ENCODE measurements at regions not wholly inside any gene's neighbourhood (a gene's known extent, or its start where the extent isn't known, plus 50 kb on each side); places are given as distances from the start of the nearest gene placed in this dataset.
"Not testable (repeated sequence)": the region's sequence is repeated elsewhere in the genome, so short reads cannot be mapped to it uniquely, and the experiment has no call there.

DNA sequence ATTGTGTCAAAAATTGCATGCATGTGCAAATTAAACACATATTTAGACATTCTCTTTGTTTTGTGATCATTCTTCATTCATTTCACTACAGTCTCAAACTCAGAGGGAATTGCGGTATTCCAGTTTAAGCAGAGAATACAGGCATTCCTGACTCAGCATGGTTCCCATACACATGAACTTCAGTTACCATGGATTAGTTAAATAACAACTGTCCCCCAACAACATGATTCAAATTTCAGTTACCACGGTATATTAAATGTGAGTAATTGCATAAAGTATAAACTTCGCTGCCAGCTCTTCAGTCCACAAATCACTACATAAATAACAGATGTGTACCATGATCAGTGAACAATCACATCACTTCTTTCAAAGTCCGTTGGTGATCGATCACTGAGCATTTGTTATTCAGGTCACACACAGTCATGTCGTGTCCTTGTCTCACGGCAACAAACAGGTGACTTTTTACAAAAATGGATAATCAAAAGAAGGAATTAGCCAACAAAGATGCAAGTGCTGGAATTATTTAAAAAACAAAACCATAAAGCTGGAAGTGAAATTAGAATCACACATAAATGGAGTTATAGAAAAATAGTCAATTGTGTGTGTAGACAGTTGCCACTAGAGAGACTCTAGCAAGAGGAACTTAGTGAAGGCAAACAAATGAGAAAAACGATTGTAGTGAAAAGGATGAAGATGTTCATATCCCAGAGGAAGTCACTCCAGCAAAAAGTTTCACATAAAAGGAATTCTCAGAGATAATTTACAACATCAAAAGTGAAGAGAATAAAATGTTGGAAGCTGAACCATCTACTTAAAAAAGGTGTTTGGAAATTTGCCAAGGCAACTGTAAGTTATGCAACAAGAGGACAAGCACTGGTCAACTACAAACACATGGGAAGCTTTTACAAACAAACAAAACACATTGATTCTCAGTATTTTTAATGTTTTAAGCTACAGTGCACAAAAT, 138.6 kb upstream of the SMARCAD1 start:
- H3K4me1 Mint-ChIP-seq: no peaks in the 10 kb centered on the region
- DNase-seq: no peak
- H3K4me3 Mint-ChIP-seq: no peak overlapping the region
- peaks cover 0 to 4% of the 10 kb centered on the region in 2 donors for H3K9me3 Mint-ChIP-seq
- no peak for ATAC-seq
- H3K27me3 Mint-ChIP-seq: no peaks in the 10 kb centered on the region
- no peak overlapping the region for H3K27ac Mint-ChIP-seq

GRCh38 chr4:94076498-94076897, 131.2 kb upstream of the SMARCAD1 start:
- ATAC-seq: no peak
- no peak for DNase-seq
- H3K27ac Mint-ChIP-seq: no peak overlapping the region
- H3K27me3 Mint-ChIP-seq: no peaks in the 10 kb centered on the region
- H3K9me3 Mint-ChIP-seq: no peaks in the 10 kb centered on the region
- no peak overlapping the region for H3K4me3 Mint-ChIP-seq
- H3K4me1 Mint-ChIP-seq: no peaks in the 10 kb centered on the region

GRCh38 chr4:94084155-94084554, 123.5 kb upstream of the SMARCAD1 start:
- no peak overlapping the region for H3K4me3 Mint-ChIP-seq
- ATAC-seq: no peak
- no peaks in the 10 kb centered on the region for H3K27me3 Mint-ChIP-seq
- H3K9me3 Mint-ChIP-seq: peaks cover 4 to 44% of the 10 kb centered on the region in 2 donors
- no peak for DNase-seq
- no peak overlapping the region for H3K27ac Mint-ChIP-seq
- no peaks in the 10 kb centered on the region for H3K4me1 Mint-ChIP-seq

DNA sequence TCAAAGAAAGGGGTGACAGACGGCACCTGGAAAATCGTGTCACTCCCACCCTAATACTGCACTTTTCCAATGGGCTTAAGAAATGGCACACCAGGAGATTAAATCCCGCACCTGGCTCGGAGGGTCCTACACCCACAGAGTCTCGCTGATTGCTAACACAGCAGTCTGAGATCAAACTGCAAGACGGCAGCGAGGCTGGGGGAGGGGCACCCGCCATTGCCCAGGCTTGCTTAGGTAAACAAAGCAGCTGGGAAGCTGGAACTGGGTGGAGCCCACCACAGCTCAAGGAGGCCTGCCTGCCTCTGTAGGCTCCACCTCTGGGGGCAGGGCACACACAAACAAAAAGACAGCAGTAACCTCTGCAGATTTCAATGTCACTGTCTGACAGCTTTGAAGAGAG, 108.5 kb upstream of the SMARCAD1 start:
- DNase-seq: not testable (repeated sequence)

DNA sequence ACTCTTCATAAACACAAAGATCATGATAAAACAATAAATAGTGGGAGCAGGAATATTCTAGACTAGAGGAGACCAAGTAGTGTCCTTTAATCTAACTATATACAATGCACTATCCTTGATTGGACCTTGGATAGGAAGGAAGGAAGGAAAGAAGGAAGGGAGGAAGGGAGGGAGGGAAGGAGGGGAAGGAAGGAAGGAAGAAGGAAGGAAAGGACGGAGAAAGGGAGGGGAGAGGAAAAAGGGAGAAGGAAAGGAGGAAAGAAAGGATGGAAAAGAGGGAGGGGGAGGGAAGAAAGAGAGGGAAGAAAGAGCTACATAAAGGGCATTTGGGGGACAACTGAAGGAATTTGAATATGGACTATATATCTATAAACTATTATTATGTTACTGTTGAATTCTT, 95.0 kb upstream of the SMARCAD1 start:
- Mint-ChIP-seq H3K4me3 (no peak overlapping the region), H3K9me3 (no peaks in the 10 kb centered on the region), H3K4me1 (no peaks in the 10 kb centered on the region), H3K27ac (no peak overlapping the region), H3K27me3 (no peaks in the 10 kb centered on the region)
- ATAC-seq: no peak
- DNase-seq: no peak

More for the DNA sequence above, 108.5 kb upstream of the SMARCAD1 start:
- H3K4me1 Mint-ChIP-seq, H3K27ac Mint-ChIP-seq, ATAC-seq, H3K27me3 Mint-ChIP-seq, H3K4me3 Mint-ChIP-seq: not testable (repeated sequence)
- peaks cover 15 to 21% of the 10 kb centered on the region in 2 donors for H3K9me3 Mint-ChIP-seq

- no peaks in the 10 kb centered on the region for H3K9me3 Mint-ChIP-seq
- ATAC-seq (no peak), DNase-seq (no peak)
- no peak overlapping the region for H3K4me3 Mint-ChIP-seq
- no peaks in the 10 kb centered on the region for H3K27me3 Mint-ChIP-seq
- no peaks in the 10 kb centered on the region for H3K4me1 Mint-ChIP-seq
- H3K27ac Mint-ChIP-seq: peak overlapping the region in 1 of 2 donors; percentile 50
These were observed 92.0 kb upstream of the SMARCAD1 start for GRCh38 chr4:94115687-94116086.

DNA sequence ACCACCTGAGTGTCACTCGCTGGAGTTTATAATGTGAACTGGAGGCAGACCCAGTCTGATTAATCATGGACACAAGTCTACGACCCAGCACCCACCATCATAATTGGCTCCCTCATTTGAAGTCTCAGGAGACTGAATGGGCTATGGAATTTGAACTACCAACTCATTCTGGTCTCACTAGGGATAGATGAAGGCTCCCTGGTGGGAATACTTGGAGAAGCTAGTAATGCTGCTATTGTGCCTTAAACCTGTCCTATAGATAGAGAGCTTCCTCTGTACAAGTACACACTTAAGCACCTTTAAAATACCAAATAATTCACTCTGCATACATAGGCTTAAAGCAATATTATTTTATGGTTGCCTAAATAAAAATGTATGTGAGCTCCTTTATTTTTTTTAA, 90.8 kb upstream of the SMARCAD1 start:
- no peaks in the 10 kb centered on the region for H3K4me1 Mint-ChIP-seq
- DNase-seq (no peak), ATAC-seq (no peak)
- no peak overlapping the region for H3K27ac Mint-ChIP-seq
- H3K9me3 Mint-ChIP-seq: no peaks in the 10 kb centered on the region
- no peak overlapping the region for H3K4me3 Mint-ChIP-seq
- H3K27me3 Mint-ChIP-seq: no peaks in the 10 kb centered on the region

DNA sequence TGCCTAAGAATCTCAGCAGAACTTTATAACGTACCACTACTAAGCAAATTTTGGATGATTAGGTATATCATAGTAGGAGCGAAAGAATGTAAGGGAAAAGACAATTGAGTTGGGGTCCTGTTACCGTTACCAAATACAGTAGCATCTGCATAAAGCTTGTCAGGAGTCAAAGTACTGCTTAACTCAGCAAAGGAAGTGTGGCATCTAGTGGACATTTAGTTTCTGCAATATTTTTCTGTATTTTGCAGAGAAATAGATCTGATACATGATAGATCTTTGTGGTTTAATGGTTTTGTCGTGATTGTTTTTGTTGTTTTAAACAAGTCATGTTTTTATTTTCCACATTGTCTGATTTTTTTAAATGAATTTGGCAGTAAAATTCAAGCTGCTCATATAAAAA, 81.0 kb upstream of the SMARCAD1 start:
- ATAC-seq: no peak
- Mint-ChIP-seq H3K4me3 (no peak overlapping the region), H3K27me3 (no peaks in the 10 kb centered on the region), H3K4me1 (no peaks in the 10 kb centered on the region), H3K27ac (no peak overlapping the region), H3K9me3 (no peaks in the 10 kb centered on the region)
- DNase-seq: no peak

- Mint-ChIP-seq H3K27me3 (no peaks in the 10 kb centered on the region), H3K9me3 (no peaks in the 10 kb centered on the region), H3K4me1 (no peaks in the 10 kb centered on the region), H3K4me3 (no peak overlapping the region), H3K27ac (no peak overlapping the region)
- ATAC-seq (no peak), DNase-seq (no peak)
These were observed 79.8 kb upstream of the SMARCAD1 start for GRCh38 chr4:94127707-94128328.

DNA sequence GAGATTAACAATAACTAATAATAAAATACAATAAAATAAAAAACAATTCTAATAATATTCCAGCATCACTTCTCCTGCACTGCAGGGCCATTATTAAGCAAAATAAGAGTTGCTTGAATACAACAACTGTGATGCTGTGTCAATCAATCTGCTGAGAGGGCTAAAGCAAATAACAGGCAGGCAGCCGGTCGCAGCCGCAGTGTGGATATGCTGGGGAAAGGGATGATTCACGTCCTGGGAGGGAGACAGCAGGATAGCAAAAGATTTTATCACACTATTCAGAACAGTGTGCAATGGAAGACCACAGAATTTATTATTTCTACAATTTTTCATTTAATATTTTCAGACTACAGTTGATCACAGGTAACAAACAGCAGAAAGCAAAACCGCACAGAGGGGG, 76.5 kb upstream of the SMARCAD1 start:
- ATAC-seq (no peak), DNase-seq (no peak)
- Mint-ChIP-seq H3K27ac (no peak overlapping the region), H3K9me3 (no peaks in the 10 kb centered on the region), H3K4me1 (no peaks in the 10 kb centered on the region), H3K27me3 (peaks cover 16% of the 10 kb centered on the region), H3K4me3 (no peak overlapping the region)

DNA sequence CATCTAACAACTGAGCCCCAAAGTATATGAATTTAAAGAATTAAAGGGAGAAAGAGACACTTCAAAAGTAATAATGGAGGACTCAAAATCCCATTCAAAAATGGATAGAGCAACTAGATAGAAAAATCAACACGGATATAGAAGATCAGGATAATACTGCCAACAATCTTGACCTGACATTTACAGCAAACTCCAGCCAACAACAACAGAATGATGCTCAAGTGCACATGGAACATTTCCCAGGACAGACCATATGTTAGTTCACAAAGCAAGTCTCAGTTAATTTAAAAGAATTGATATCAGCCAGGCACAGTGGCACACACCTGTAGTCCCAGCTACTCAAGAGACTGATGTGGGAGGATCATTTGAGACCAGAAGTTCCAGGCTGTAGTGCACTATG, 72.0 kb upstream of the SMARCAD1 start:
- ATAC-seq (no peak), DNase-seq (no peak)
- Mint-ChIP-seq H3K4me1 (no peaks in the 10 kb centered on the region), H3K27me3 (peaks cover 24% of the 10 kb centered on the region), H3K27ac (no peak overlapping the region), H3K9me3 (no peaks in the 10 kb centered on the region), H3K4me3 (no peak overlapping the region)

GRCh38 chr4:94139931-94140612, 67.6 kb upstream of the SMARCAD1 start:
- ATAC-seq: peak; percentile 28
- no peaks in the 10 kb centered on the region for H3K9me3 Mint-ChIP-seq
- DNase-seq: no peak
- H3K27ac Mint-ChIP-seq: no peak overlapping the region
- H3K4me1 Mint-ChIP-seq: no peaks in the 10 kb centered on the region
- H3K4me3 Mint-ChIP-seq: no peak overlapping the region
- peaks cover 19% of the 10 kb centered on the region for H3K27me3 Mint-ChIP-seq

DNA sequence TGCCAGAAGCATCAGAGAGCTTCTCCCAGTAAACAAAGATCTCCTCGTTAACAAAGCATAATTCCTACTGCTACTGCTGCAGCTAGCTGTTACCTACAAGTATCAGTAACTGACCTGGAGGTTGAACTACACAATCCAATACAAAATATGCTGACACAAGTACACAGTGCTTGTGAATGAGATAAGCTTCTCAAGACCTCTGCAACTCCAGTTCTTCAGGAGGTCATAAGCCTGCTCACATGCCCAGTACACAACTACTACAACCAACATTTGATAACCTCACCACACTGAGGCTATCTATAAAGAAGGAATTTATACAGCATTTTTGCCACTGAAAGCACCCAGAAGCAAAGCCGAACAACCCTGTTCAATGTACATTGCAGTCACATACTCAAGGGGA, 66.7 kb upstream of the SMARCAD1 start:
- Mint-ChIP-seq H3K4me1 (no peaks in the 10 kb centered on the region), H3K27ac (no peak overlapping the region), H3K27me3 (peaks cover 10% of the 10 kb centered on the region), H3K9me3 (no peaks in the 10 kb centered on the region), H3K4me3 (no peak overlapping the region)
- no peak for DNase-seq
- ATAC-seq: no peak

DNA sequence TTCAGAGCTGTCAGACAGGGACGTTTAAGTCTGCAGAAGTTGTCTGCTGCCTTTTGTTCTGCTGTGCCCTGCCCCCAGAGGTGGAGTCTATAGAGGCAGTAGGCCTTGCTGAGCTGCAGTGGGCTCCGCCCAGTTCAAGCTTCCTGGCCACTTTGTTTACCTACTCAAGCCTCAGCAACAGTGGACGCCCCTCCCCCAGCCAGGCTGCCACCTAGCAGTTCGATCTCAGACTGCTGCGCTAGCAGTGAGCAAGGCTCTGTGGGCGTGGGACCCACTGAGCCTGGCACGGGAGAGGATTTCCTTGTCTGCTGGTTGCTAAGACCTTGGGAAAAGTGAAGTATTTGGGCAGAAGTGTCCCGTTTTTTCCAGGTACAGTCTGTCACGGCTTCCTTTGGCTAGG, 59.6 kb upstream of the SMARCAD1 start:
- not testable (repeated sequence) for DNase-seq, ATAC-seq, H3K9me3 Mint-ChIP-seq, H3K27me3 Mint-ChIP-seq, H3K27ac Mint-ChIP-seq, H3K4me3 Mint-ChIP-seq, H3K4me1 Mint-ChIP-seq

DNA sequence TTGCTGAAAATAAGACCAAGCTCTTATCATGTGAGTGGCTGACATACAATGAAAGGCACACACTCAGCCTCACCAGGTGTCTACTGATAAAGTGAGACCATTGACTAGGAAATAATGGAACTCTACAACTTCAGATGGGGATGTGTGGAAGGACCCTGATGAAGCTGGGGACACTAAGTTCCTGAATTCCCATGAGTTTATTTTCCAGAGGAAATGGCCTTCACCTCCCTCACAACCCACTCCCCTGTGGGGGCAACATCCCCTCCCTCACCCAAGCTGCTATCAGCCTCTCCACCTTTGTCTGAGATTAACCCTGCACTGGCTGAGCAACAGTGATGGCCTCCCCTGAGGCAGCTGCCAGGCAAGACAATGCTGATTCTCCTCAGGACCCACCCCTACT, 55.2 kb upstream of the SMARCAD1 start:
- Mint-ChIP-seq H3K4me1 (no peaks in the 10 kb centered on the region), H3K27ac (no peak overlapping the region), H3K9me3 (no peaks in the 10 kb centered on the region), H3K27me3 (no peaks in the 10 kb centered on the region), H3K4me3 (no peak overlapping the region)
- no peak for DNase-seq
- ATAC-seq: no peak

- ATAC-seq, DNase-seq, H3K27ac Mint-ChIP-seq, H3K4me3 Mint-ChIP-seq, H3K27me3 Mint-ChIP-seq, H3K9me3 Mint-ChIP-seq, H3K4me1 Mint-ChIP-seq: not testable (repeated sequence)
These were observed 52.3 kb upstream of the SMARCAD1 start for GRCh38 chr4:94155404-94155803.

All from stimulated activated naive CD8-positive, alpha-beta T cell treated with anti-CD3 and anti-CD28 coated beads, Interleukin-15, amount 100 ng/mL, for 72 hours (primary cell).